ENCODE measurements at regions not wholly inside any gene's neighbourhood (a gene's known extent, or its start where the extent isn't known, plus 50 kb on each side); places are given as distances from the start of the nearest gene placed in this dataset.

DNA sequence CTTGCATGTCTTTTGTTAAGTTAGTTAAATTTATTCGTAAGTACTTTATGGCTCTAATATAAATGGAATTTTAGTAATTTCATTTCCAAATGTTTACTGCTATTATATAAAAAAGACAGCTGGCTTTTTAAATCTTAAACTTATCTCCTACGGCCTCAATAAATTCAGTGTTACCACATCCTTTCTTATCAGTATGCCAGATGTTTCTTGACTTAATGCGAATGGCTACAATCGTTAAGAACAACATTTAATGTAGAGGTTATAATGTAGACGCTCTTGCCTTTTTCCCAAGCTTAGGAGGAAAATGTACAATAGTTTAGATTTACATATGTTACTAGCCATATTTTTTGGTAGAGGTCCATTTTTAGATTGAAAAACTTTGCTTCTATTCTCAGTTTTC lies 659.4 kb downstream of the TENT5A start:
- no peaks in the 10 kb centered on the region for H3K36me3 Mint-ChIP-seq (ENCODE audit: insufficient read depth, unreplicated experiment)
- H3K4me1 Mint-ChIP-seq (ENCODE audit: low read depth, unreplicated experiment): no peaks in the 10 kb centered on the region
- intact Hi-C loops (cut with micrococcal nuclease; ENCODE audit: unreplicated experiment): no loop called here
- H3K27me3 Mint-ChIP-seq (ENCODE audit: unreplicated experiment): no peaks in the 10 kb centered on the region
- H3K9me3 Mint-ChIP-seq (ENCODE audit: low read depth, unreplicated experiment): peaks cover 2% of the 10 kb centered on the region
- CTCF ChIA-PET: no interaction called here
- no TSS peak for BruUV-seq (replicated peaks)
- no peak for DNase-seq
- H3K4me3 Mint-ChIP-seq (ENCODE audit: low read depth, unreplicated experiment): no peak overlapping the region
- no peak for TF ChIP-seq CTCF (IDR thresholded peaks at IDR 0.05; ENCODE audit: unreplicated experiment)
- no peak overlapping the region for H3K27ac Mint-ChIP-seq (ENCODE audit: unreplicated experiment)

GRCh38 chr6:81088145-81088544 lies 664.3 kb downstream of the TENT5A start:
- Mint-ChIP-seq H3K27me3 (ENCODE audit: unreplicated experiment) (no peaks in the 10 kb centered on the region), H3K36me3 (ENCODE audit: insufficient read depth, unreplicated experiment) (no peaks in the 10 kb centered on the region), H3K9me3 (ENCODE audit: low read depth, unreplicated experiment) (peaks cover under 1% of the 10 kb centered on the region), H3K27ac (ENCODE audit: unreplicated experiment) (no peak overlapping the region), H3K4me1 (ENCODE audit: low read depth, unreplicated experiment) (no peaks in the 10 kb centered on the region), H3K4me3 (ENCODE audit: low read depth, unreplicated experiment) (no peak overlapping the region)
- CTCF ChIA-PET: no interaction called here
- intact Hi-C loops (cut with micrococcal nuclease; ENCODE audit: unreplicated experiment): no loop called here
- DNase-seq: no peak
- no TSS peak for BruUV-seq (replicated peaks)
- no peak for TF ChIP-seq CTCF (IDR thresholded peaks at IDR 0.05; ENCODE audit: unreplicated experiment)

GRCh38 chr6:81086991-81087390 lies 665.5 kb downstream of the TENT5A start:
- no peak for TF ChIP-seq CTCF (IDR thresholded peaks at IDR 0.05; ENCODE audit: unreplicated experiment)
- CTCF ChIA-PET: no interaction called here
- H3K27ac Mint-ChIP-seq (ENCODE audit: unreplicated experiment): no peak overlapping the region
- no peak for DNase-seq
- H3K27me3 Mint-ChIP-seq (ENCODE audit: unreplicated experiment): no peaks in the 10 kb centered on the region
- no peak overlapping the region for H3K4me3 Mint-ChIP-seq (ENCODE audit: low read depth, unreplicated experiment)
- no peaks in the 10 kb centered on the region for H3K36me3 Mint-ChIP-seq (ENCODE audit: insufficient read depth, unreplicated experiment)
- intact Hi-C loops (cut with micrococcal nuclease; ENCODE audit: unreplicated experiment): no loop called here
- H3K4me1 Mint-ChIP-seq (ENCODE audit: low read depth, unreplicated experiment): no peaks in the 10 kb centered on the region
- H3K9me3 Mint-ChIP-seq (ENCODE audit: low read depth, unreplicated experiment): no peaks in the 10 kb centered on the region
- no TSS peak for BruUV-seq (replicated peaks)

DNA sequence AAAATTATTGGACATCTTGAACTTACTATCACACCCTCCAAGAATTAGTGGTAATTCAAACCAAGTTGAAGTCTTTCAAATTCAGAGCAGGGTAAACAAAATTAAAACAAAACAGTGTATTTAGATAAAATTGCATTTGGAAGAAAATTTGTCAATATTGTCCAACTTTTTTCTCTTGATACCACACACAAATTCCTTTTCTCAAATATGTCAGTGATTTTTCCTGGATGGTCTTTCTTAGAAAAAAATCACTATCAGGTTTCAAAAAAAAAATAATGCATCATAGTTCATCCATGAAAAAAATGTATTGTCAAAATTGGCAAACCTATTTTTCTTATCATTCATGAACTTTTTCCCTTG lies 667.1 kb downstream of the TENT5A start:
- H3K4me3 Mint-ChIP-seq (ENCODE audit: low read depth, unreplicated experiment): no peak overlapping the region
- intact Hi-C loops (cut with micrococcal nuclease; ENCODE audit: unreplicated experiment): no loop called here
- CTCF ChIA-PET: no interaction called here
- DNase-seq: no peak
- H3K36me3 Mint-ChIP-seq (ENCODE audit: insufficient read depth, unreplicated experiment): no peaks in the 10 kb centered on the region
- no peaks in the 10 kb centered on the region for H3K27me3 Mint-ChIP-seq (ENCODE audit: unreplicated experiment)
- no peaks in the 10 kb centered on the region for H3K4me1 Mint-ChIP-seq (ENCODE audit: low read depth, unreplicated experiment)
- no TSS peak for BruUV-seq (replicated peaks)
- H3K9me3 Mint-ChIP-seq (ENCODE audit: low read depth, unreplicated experiment): peaks cover 2% of the 10 kb centered on the region
- TF ChIP-seq CTCF (IDR thresholded peaks at IDR 0.05; ENCODE audit: unreplicated experiment): no peak
- H3K27ac Mint-ChIP-seq (ENCODE audit: unreplicated experiment): no peak overlapping the region

Measured in Calu3 (cell line).